T-cell (primary cell): ENCODE measurements at regions not wholly inside any gene's neighbourhood (a gene's known extent, or its start where the extent isn't known, plus 50 kb on each side); places are given as distances from the start of the nearest gene placed in this dataset.

ENCODE experiments used
- ATAC-seq, 4 experiments: fragments of 200-7000 bp in 3 of 4; fragments of 150-1000 bp in 1 of 4; cut with Tn5 transposase; replicated peaks in 1 of 4; 1 replicate in 3 of 4; 2 replicates in 1 of 4; pipeline ENCODE4 v1.10.0; 2021; ENCODE audit warnings: moderate library complexity in 3 of 4, mild to moderate bottlenecking in 2 of 4, moderate number of reproducible peaks in 1 of 4
- CTCF ChIA-PET, 2 donors: fragments of 300-600 bp; sonication (Branson Sonifier 250); formaldehyde crosslinking; loops; one replicate each; lab custom pipeline; 2022; ENCODE audit warnings: antibody characterized with exemption in 2 of 2; lab: Charles Lee
- POLR2A ChIA-PET, 2 donors: fragments of 300-600 bp; sonication (Branson Sonifier 250); formaldehyde crosslinking; loops; one replicate each; lab custom pipeline; 2022; ENCODE audit warnings: antibody characterized with exemption in 2 of 2; lab: Charles Lee
- DNase-seq, 35 experiments: peaks; one replicate each; pipeline versions ENCODE4 v3.0.0 to v3.0.0-alpha.2; 2013 to 2023
- H3K27ac ChIP-seq: one replicate; pipeline ENCODE4 v1.5.1; 2013; ENCODE audit warnings: low read length
- H3K27me3 ChIP-seq, 2 experiments: replicated peaks in 1 of 2; 1 replicate in 1 of 2; 2 replicates in 1 of 2; pipeline versions ENCODE4 v1.6.1 to v1.7.0; 2013; ENCODE audit warnings: low read length in 1 of 2, mixed read lengths in 1 of 2; ENCODE audit not compliant: control insufficient read depth in 2 of 2, insufficient read depth in 2 of 2; ENCODE audit errors: extremely low read depth in 1 of 2
- H3K36me3 ChIP-seq, 2 donors: 1 replicate in 1 of 2; 2 replicates in 1 of 2; pipeline versions ENCODE4 v1.6.1 to v1.7.0; 2013; ENCODE audit warnings: low read length in 1 of 2; ENCODE audit not compliant: control insufficient read depth in 2 of 2, insufficient read depth in 1 of 2; ENCODE audit errors: extremely low read depth in 1 of 2
- H3K4me1 ChIP-seq, 2 experiments: 1 replicate in 1 of 2; 2 replicates in 1 of 2; pipeline versions ENCODE4 v1.6.1 to v1.7.0; 2013; ENCODE audit warnings: low read length in 2 of 2, mixed read lengths in 1 of 2; ENCODE audit not compliant: insufficient read depth in 2 of 2, control insufficient read depth in 1 of 2; ENCODE audit errors: extremely low read depth in 1 of 2
- H3K4me3 ChIP-seq, 2 donors: 1 replicate in 1 of 2; 2 replicates in 1 of 2; pipeline versions ENCODE4 v1.5.1 to v1.7.0; 2013; ENCODE audit warnings: mild to moderate bottlenecking in 2 of 2, low read length in 1 of 2, moderate library complexity in 1 of 2; ENCODE audit not compliant: control insufficient read depth in 1 of 2; ENCODE audit errors: extremely low read depth in 1 of 2
- H3K9me3 ChIP-seq: 2 replicates; pipeline ENCODE4 v1.7.0; 2013
- H3K27ac Mint-ChIP-seq, 2 donors: one replicate each; pipeline ENCODE4 v1.8.0; 2020 to 2021; ENCODE audit warnings: mild to moderate bottlenecking in 2 of 2, mixed read lengths in 2 of 2
- H3K27me3 Mint-ChIP-seq, 2 donors: one replicate each; pipeline ENCODE4 v1.8.0; 2021 to 2022; ENCODE audit warnings: mixed read lengths in 2 of 2
- H3K36me3 Mint-ChIP-seq: one replicate; pipeline ENCODE4 v1.8.0; 2021; ENCODE audit warnings: mixed read lengths
- H3K4me1 Mint-ChIP-seq, 3 donors: one replicate each; pipeline ENCODE4 v1.8.0; 2020 to 2022; ENCODE audit warnings: mixed read lengths in 3 of 3, mild to moderate bottlenecking in 1 of 3
- H3K4me3 Mint-ChIP-seq, 3 donors: one replicate each; pipeline ENCODE4 v1.8.0; 2020 to 2022; ENCODE audit warnings: mild to moderate bottlenecking in 3 of 3, mixed read lengths in 3 of 3, moderate library complexity in 3 of 3
- H3K9me3 Mint-ChIP-seq, 3 donors: one replicate each; pipeline ENCODE4 v1.8.0; 2020 to 2022; ENCODE audit warnings: mixed read lengths in 3 of 3
- WGBS: methylation state at CpG from one replicate; pipeline ENCODE4 v1.1.5; 2013; ENCODE audit warnings: missing lambda C conversion rate; ENCODE audit not compliant: insufficient coverage; 5-methylcytosine and 5-hydroxymethylcytosine counted together

- H3K4me1 Mint-ChIP-seq, result peaks cover 0 to 7% (median 2%) of the 10 kb centered on the region in 3 donors
- Histone ChIP-seq H3K4me1 (no peaks in the 10 kb centered on the region), H3K4me3 (no peak overlapping the region), H3K27ac (no peak overlapping the region), H3K9me3 (no peaks in the 10 kb centered on the region), H3K36me3 (no peaks in the 10 kb centered on the region), H3K27me3 (peaks cover 0 to 2% of the 10 kb centered on the region in 2 experiments)
- no peaks in the 10 kb centered on the region for H3K36me3 Mint-ChIP-seq
- ChIA-PET POLR2A (no interaction called here), CTCF (interaction anchor here in 1 of 2 donors (0.7 to 1.6 kb wide), 2 partner anchors 14 to 16 kb away, joined by 3 to 5 read pairs; no protein-coding TSS in a partner anchor)
- H3K27ac Mint-ChIP-seq, result no peak overlapping the region
- WGBS, result no CpG with 5 or more reads among the region's 2 CpGs
- H3K4me3 Mint-ChIP-seq, result no peak overlapping the region
- H3K27me3 Mint-ChIP-seq, result peaks cover 0 to 3% of the 10 kb centered on the region in 2 donors
- ATAC-seq (no peak), DNase-seq (no peak)
- H3K9me3 Mint-ChIP-seq, result no peaks in the 10 kb centered on the region
These were observed 60.1 kb upstream of the STK32A start for GRCh38 chr5:147174671-147175265.

GRCh38 chr5:147175516-147176097 is 59.2 kb upstream of the STK32A start:
- H3K27me3 Mint-ChIP-seq, result peaks cover 0 to 3% of the 10 kb centered on the region in 2 donors
- no peak overlapping the region for H3K4me3 Mint-ChIP-seq
- Histone ChIP-seq H3K4me1 (no peaks in the 10 kb centered on the region), H3K27me3 (peaks cover 0 to 2% of the 10 kb centered on the region in 2 experiments), H3K4me3 (no peak overlapping the region), H3K36me3 (no peaks in the 10 kb centered on the region), H3K27ac (no peak overlapping the region), H3K9me3 (no peaks in the 10 kb centered on the region)
- DNase-seq, result no peak
- 67% methylated on average over 1 of the region's 2 CpGs for WGBS
- ChIA-PET CTCF (interaction anchor here in 1 of 2 donors (1.0 to 1.6 kb wide), 2 partner anchors 12 to 13 kb away, joined by 3 to 5 read pairs; no protein-coding TSS in a partner anchor), POLR2A (no interaction called here)
- no peaks in the 10 kb centered on the region for H3K36me3 Mint-ChIP-seq
- ATAC-seq, result no peak
- peaks cover 0 to 2% (median under 1%) of the 10 kb centered on the region in 3 donors for H3K4me1 Mint-ChIP-seq
- H3K27ac Mint-ChIP-seq, result no peak overlapping the region
- H3K9me3 Mint-ChIP-seq, result no peaks in the 10 kb centered on the region

- CTCF ChIA-PET, result interaction anchor here in 1 of 2 donors (1.0 kb wide), 1 partner anchor 13 kb away, joined by 3 read pairs; no protein-coding TSS in a partner anchor
- POLR2A ChIA-PET, result no interaction called here
- ATAC-seq, result no peak
These were observed 58.4 kb upstream of the STK32A start for GRCh38 chr5:147176422-147176821.

GRCh38 chr5:147177125-147177840 is 57.5 kb upstream of the STK32A start:
- H3K4me1 ChIP-seq, result no peaks in the 10 kb centered on the region
- Mint-ChIP-seq H3K27me3 (peaks cover 0 to 3% of the 10 kb centered on the region in 2 donors), H3K9me3 (no peaks in the 10 kb centered on the region), H3K4me3 (no peak overlapping the region), H3K36me3 (no peaks in the 10 kb centered on the region), H3K27ac (no peak overlapping the region), H3K4me1 (no peaks in the 10 kb centered on the region)
- H3K4me3 ChIP-seq, result no peak overlapping the region
- H3K27ac ChIP-seq, result no peak overlapping the region
- ATAC-seq (no peak), DNase-seq (no peak)
- H3K36me3 ChIP-seq, result no peaks in the 10 kb centered on the region
- H3K9me3 ChIP-seq, result no peaks in the 10 kb centered on the region
- ChIA-PET POLR2A (no interaction called here), CTCF (no interaction called here)
- 57% methylated on average over 6 of the region's 6 CpGs for WGBS
- H3K27me3 ChIP-seq, result peaks cover 0 to 2% of the 10 kb centered on the region in 2 experiments

More at GRCh38 chr5:147176422-147176821, 58.4 kb upstream of the STK32A start:
- Histone ChIP-seq H3K36me3 (no peaks in the 10 kb centered on the region), H3K27me3 (peaks cover 0 to 2% of the 10 kb centered on the region in 2 experiments), H3K4me3 (no peak overlapping the region), H3K4me1 (no peaks in the 10 kb centered on the region), H3K27ac (no peak overlapping the region), H3K9me3 (no peaks in the 10 kb centered on the region)
- no peak overlapping the region for H3K4me3 Mint-ChIP-seq
- no peaks in the 10 kb centered on the region for H3K36me3 Mint-ChIP-seq
- no peak overlapping the region for H3K27ac Mint-ChIP-seq
- peaks cover 0 to 3% of the 10 kb centered on the region in 2 donors for H3K27me3 Mint-ChIP-seq
- H3K4me1 Mint-ChIP-seq, result no peaks in the 10 kb centered on the region
- DNase-seq, result no peak
- no peaks in the 10 kb centered on the region for H3K9me3 Mint-ChIP-seq
- WGBS, result 80% methylated on average over 3 of the region's 4 CpGs

GRCh38 chr5:147179562-147180147 is 55.2 kb upstream of the STK32A start:
- Mint-ChIP-seq H3K36me3 (no peaks in the 10 kb centered on the region), H3K27me3 (no peaks in the 10 kb centered on the region), H3K4me1 (no peaks in the 10 kb centered on the region), H3K9me3 (no peaks in the 10 kb centered on the region), H3K27ac (no peak overlapping the region), H3K4me3 (no peak overlapping the region)
- no peaks in the 10 kb centered on the region for H3K36me3 ChIP-seq
- ATAC-seq (no peak), DNase-seq (no peak)
- no CpG with 5 or more reads among the region's 3 CpGs for WGBS
- no peaks in the 10 kb centered on the region for H3K9me3 ChIP-seq
- ChIA-PET POLR2A (no interaction called here), CTCF (interaction anchor here (0.9 to 2.7 kb wide), 4 partner anchors 9 to 12 kb away, joined by 3 to 17 read pairs (median 8); no protein-coding TSS in a partner anchor)
- peaks cover 0 to under 1% of the 10 kb centered on the region in 2 experiments for H3K27me3 ChIP-seq
- no peaks in the 10 kb centered on the region for H3K4me1 ChIP-seq
- no peak overlapping the region for H3K27ac ChIP-seq
- no peak overlapping the region for H3K4me3 ChIP-seq

GRCh38 chr5:147180751-147181150 is 54.1 kb upstream of the STK32A start:
- Mint-ChIP-seq H3K9me3 (no peaks in the 10 kb centered on the region), H3K27me3 (no peaks in the 10 kb centered on the region), H3K27ac (no peak overlapping the region), H3K4me1 (no peaks in the 10 kb centered on the region), H3K36me3 (no peaks in the 10 kb centered on the region), H3K4me3 (no peak overlapping the region)
- CTCF ChIA-PET, result interaction anchor here (0.7 to 2.7 kb wide), 4 partner anchors 8 to 29 kb away, joined by 3 to 17 read pairs (median 11); no protein-coding TSS in a partner anchor
- H3K9me3 ChIP-seq, result no peaks in the 10 kb centered on the region
- POLR2A ChIA-PET, result no interaction called here
- H3K4me1 ChIP-seq, result no peaks in the 10 kb centered on the region
- H3K27me3 ChIP-seq, result no peaks in the 10 kb centered on the region
- ATAC-seq, result no peak
- DNase-seq, result no peak
- H3K27ac ChIP-seq, result no peak overlapping the region
- H3K4me3 ChIP-seq, result no peak overlapping the region
- no peaks in the 10 kb centered on the region for H3K36me3 ChIP-seq
- 60% methylated on average over 1 of the region's 4 CpGs for WGBS
